OCI-LY7 (cell line): ENCODE measurements at regions not wholly inside any gene's neighbourhood (a gene's known extent, or its start where the extent isn't known, plus 50 kb on each side); places are given as distances from the start of the nearest gene placed in this dataset.

Experiments
- BruUV-seq: library from RNA; stranded (reverse); fragments of 400-500 nt; replicated peaks from 2 replicates; lab custom pipeline; 2021; lab: Mats Ljungman, UMichigan
- CTCF ChIA-PET: fragments of 300-600 bp; sonication (Branson Sonifier 250); formaldehyde crosslinking; loops from one replicate; lab custom pipeline; 2022; ENCODE audit warnings: antibody characterized with exemption; ENCODE audit not compliant: unreplicated experiment; lab: Charles Lee
- POLR2A ChIA-PET: fragments of 300-600 bp; sonication (Branson Sonifier 250); formaldehyde crosslinking; loops from one replicate; lab custom pipeline; 2022; ENCODE audit warnings: antibody characterized with exemption; lab: Charles Lee
- DNase-seq: peaks from one replicate; pipeline ENCODE4 v3.0.0-alpha.2; 2015; ENCODE audit warnings: low spot score
- H2AFZ ChIP-seq: fragments of 200-600 bp; sonication (generic), shearing (Covaris generic); 2 replicates; pipeline ENCODE4 v1.6.1; 2014; ENCODE audit warnings: mild to moderate bottlenecking, antibody characterized with exemption, low read length, moderate library complexity
- H3K27ac ChIP-seq: fragments of 200-600 bp; sonication (generic); 2 replicates; pipeline ENCODE4 v1.5.1; 2014; ENCODE audit warnings: mixed run types, low read depth, mild to moderate bottlenecking, moderate library complexity, low read length, inconsistent platforms; ENCODE audit not compliant: poor library complexity, severe bottlenecking
- H3K36me3 ChIP-seq: fragments of 200-600 bp; sonication (generic); 2 replicates; pipeline ENCODE4 v1.6.1; 2014; ENCODE audit warnings: mild to moderate bottlenecking, antibody characterized with exemption, low read length, moderate library complexity, mixed read lengths; ENCODE audit not compliant: insufficient read depth
- H3K4me1 ChIP-seq: fragments of 200-600 bp; sonication (generic); 2 replicates; pipeline ENCODE4 v1.5.1; 2014; ENCODE audit warnings: mild to moderate bottlenecking, low read length; ENCODE audit not compliant: insufficient read depth, poor library complexity, severe bottlenecking
- H3K4me2 ChIP-seq: fragments of 200-600 bp; sonication (generic); 2 replicates; pipeline ENCODE4 v1.6.1; 2014; ENCODE audit warnings: mild to moderate bottlenecking, low read length
- H3K4me3 ChIP-seq: fragments of 200-600 bp; sonication (generic); 2 replicates; pipeline ENCODE4 v1.5.1; 2014; ENCODE audit warnings: mild to moderate bottlenecking, low read depth, low read length; ENCODE audit not compliant: poor library complexity, severe bottlenecking
- H3K79me2 ChIP-seq: fragments of 200-600 bp; sonication (generic); 2 replicates; pipeline ENCODE4 v1.6.1; 2016; ENCODE audit warnings: low read depth, mild to moderate bottlenecking, low read length, moderate library complexity, mixed read lengths; ENCODE audit not compliant: insufficient read depth
- H3K9me2 ChIP-seq: fragments of 200-600 bp; sonication (generic); 2 replicates; pipeline ENCODE4 v1.6.1; 2016; ENCODE audit warnings: mild to moderate bottlenecking, low read length, mixed read lengths; ENCODE audit not compliant: insufficient read depth
- H3K9me3 ChIP-seq: fragments of 200-600 bp; sonication (generic); 2 replicates; pipeline ENCODE4 v1.6.1; 2014; ENCODE audit warnings: mild to moderate bottlenecking, mixed run types, low read length, mixed read lengths
- H4K20me1 ChIP-seq: fragments of 200-600 bp; sonication (generic); 2 replicates; pipeline ENCODE4 v1.6.1; 2014; ENCODE audit warnings: mild to moderate bottlenecking, antibody characterized with exemption, low read length, moderate library complexity, mixed read lengths; ENCODE audit not compliant: insufficient read depth
- EZH2phosphoT487 ChIP-seq: fragments of 200-600 bp; sonication (generic); IDR thresholded peaks from 2 replicates; pipeline ENCODE4 v1.6.1; 2018; ENCODE audit warnings: low read depth, borderline replicate concordance, mild to moderate bottlenecking, mixed run types, antibody characterized with exemption, low read length, moderate library complexity, mixed read lengths
- intact Hi-C: fragments of 100-400 bp; cut with micrococcal nuclease; formaldehyde crosslinking; loops from one replicate; pipeline ENCODE4 v1.10.0; 2022; ENCODE audit not compliant: unreplicated experiment
- TF ChIP-seq, protein P1 (sequence below): fragments of 200-600 bp; sonication (generic); conservative IDR thresholded peaks from 2 replicates; pipeline ENCODE4 v1.5.1; 2014; ENCODE audit warnings: mild to moderate bottlenecking, antibody characterized with exemption, low read length, moderate library complexity, mixed read lengths

DNA sequence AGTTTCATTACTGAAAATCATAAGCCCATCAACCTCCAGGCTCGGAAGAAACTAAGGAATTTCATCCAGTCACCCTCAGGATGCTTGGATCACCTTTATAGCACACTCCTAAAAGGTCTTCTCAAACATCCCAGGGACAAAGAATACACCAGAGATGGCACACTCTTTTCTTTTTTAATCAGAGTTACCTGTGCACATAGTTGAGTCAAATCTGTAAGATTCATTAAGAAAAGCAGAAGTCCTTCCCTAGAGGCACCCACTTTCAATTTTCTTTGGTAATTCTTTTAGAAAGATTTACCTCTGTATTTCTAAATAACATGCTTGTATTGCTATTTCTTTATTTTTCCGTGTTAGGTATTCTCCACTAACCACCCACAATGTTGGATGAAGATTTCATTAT is 50.6 kb upstream of the IL6 start:
- no peaks in the 10 kb centered on the region for H4K20me1 ChIP-seq
- H2AFZ ChIP-seq, result no peak overlapping the region
- peaks cover 5% of the 10 kb centered on the region for H3K4me1 ChIP-seq
- no peak for DNase-seq
- H3K36me3 ChIP-seq, result no peaks in the 10 kb centered on the region
- BruUV-seq, result no TSS peak
- no peaks in the 10 kb centered on the region for H3K9me2 ChIP-seq
- TF ChIP-seq, protein P1, sequence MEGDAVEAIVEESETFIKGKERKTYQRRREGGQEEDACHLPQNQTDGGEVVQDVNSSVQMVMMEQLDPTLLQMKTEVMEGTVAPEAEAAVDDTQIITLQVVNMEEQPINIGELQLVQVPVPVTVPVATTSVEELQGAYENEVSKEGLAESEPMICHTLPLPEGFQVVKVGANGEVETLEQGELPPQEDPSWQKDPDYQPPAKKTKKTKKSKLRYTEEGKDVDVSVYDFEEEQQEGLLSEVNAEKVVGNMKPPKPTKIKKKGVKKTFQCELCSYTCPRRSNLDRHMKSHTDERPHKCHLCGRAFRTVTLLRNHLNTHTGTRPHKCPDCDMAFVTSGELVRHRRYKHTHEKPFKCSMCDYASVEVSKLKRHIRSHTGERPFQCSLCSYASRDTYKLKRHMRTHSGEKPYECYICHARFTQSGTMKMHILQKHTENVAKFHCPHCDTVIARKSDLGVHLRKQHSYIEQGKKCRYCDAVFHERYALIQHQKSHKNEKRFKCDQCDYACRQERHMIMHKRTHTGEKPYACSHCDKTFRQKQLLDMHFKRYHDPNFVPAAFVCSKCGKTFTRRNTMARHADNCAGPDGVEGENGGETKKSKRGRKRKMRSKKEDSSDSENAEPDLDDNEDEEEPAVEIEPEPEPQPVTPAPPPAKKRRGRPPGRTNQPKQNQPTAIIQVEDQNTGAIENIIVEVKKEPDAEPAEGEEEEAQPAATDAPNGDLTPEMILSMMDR, result no peak
- no peak for TF ChIP-seq EZH2phosphoT487
- intact Hi-C loops, result no loop called here
- no peak overlapping the region for H3K27ac ChIP-seq
- no peaks in the 10 kb centered on the region for H3K79me2 ChIP-seq
- POLR2A ChIA-PET, result no interaction called here
- H3K9me3 ChIP-seq, result no peaks in the 10 kb centered on the region
- H3K4me3 ChIP-seq, result no peak overlapping the region
- H3K4me2 ChIP-seq, result no peak overlapping the region
- CTCF ChIA-PET, result no interaction called here

DNA sequence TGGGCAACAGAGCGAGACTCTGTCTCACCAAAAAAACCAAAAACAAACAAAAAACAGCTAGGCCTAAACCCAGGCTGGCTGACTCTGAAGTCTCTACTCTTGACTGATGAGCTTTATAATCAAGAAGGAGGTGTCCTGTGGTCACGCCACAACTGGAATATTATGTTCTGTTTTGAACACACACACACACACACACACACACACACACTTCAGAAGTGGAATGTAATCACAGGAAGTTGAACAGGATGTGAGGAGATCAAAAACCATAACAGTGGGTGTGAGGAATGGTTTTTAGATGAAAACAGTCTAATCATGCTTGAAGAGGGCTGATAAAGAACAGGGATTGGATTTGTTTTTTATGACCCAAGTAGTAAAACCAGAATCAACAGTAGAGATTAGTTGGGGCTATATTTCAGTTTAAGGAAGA is 51.1 kb upstream of the IL6 start:
- intact Hi-C loops, result no loop called here
- H3K4me2 ChIP-seq, result no peak overlapping the region
- ChIA-PET POLR2A (interaction anchor here (0.6 to 0.9 kb wide), 2 partner anchors 13 to 1249 kb away, joined by 3 to 4 read pairs; no protein-coding TSS in a partner anchor), CTCF (interaction anchor here (0.5 kb wide), 1 partner anchor 114 kb away, joined by 7 read pairs; no protein-coding TSS in a partner anchor)
- no TSS peak for BruUV-seq
- H3K79me2 ChIP-seq, result no peaks in the 10 kb centered on the region
- H3K9me3 ChIP-seq, result no peaks in the 10 kb centered on the region
- no peaks in the 10 kb centered on the region for H4K20me1 ChIP-seq
- no peak for DNase-seq
- no peaks in the 10 kb centered on the region for H3K9me2 ChIP-seq
- no peaks in the 10 kb centered on the region for H3K36me3 ChIP-seq
- H2AFZ ChIP-seq, result no peak overlapping the region
- peaks cover 5% of the 10 kb centered on the region for H3K4me1 ChIP-seq
- TF ChIP-seq EZH2phosphoT487, result no peak
- TF ChIP-seq, protein P1, result no peak
- no peak overlapping the region for H3K27ac ChIP-seq
- no peak overlapping the region for H3K4me3 ChIP-seq

DNA sequence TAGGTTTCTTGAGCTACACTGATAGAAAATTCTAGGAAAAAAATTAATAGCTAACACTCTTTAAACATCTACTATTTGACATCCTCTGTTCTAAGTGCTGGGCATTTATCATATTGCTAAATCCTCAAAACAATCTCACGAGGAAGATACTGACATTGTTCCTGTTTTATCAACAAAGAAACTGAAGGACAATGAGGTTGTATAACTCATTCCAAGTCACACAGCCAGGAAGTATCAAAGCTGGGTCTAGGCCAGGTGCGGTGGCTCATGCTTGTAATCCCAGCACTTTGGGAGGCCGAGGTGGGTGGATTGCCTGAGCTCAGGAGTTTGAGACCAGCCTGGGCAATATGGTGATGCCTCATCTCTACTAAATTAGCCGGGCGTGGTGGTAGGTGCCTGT is 51.6 kb upstream of the IL6 start:
- intact Hi-C loops, result no loop called here
- Histone ChIP-seq H3K36me3 (no peaks in the 10 kb centered on the region), H3K4me2 (no peak overlapping the region), H3K4me3 (no peak overlapping the region), H2AFZ (no peak overlapping the region), H4K20me1 (no peaks in the 10 kb centered on the region), H3K79me2 (no peaks in the 10 kb centered on the region), H3K9me3 (no peaks in the 10 kb centered on the region), H3K9me2 (no peaks in the 10 kb centered on the region), H3K27ac (no peak overlapping the region), H3K4me1 (peaks cover 5% of the 10 kb centered on the region)
- DNase-seq, result no peak
- POLR2A ChIA-PET, result interaction anchor here (0.6 to 0.9 kb wide), 4 partner anchors 12 to 1248 kb away, joined by 3 to 4 read pairs (median 3); no protein-coding TSS in a partner anchor
- CTCF ChIA-PET, result interaction anchor here (0.5 kb wide), 1 partner anchor 113 kb away, joined by 7 read pairs; no protein-coding TSS in a partner anchor
- BruUV-seq, result no TSS peak
- TF ChIP-seq, protein P1, result no peak
- TF ChIP-seq EZH2phosphoT487, result no peak
